GM23338 (cell line): ENCODE measurements at regions not wholly inside any gene's neighbourhood (a gene's known extent, or its start where the extent isn't known, plus 50 kb on each side); places are given as distances from the start of the nearest gene placed in this dataset.
"Not testable (repeated sequence)": the region's sequence is repeated elsewhere in the genome, so short reads cannot be mapped to it uniquely, and the experiment has no call there.

Experiments used
- ATAC-seq: fragments of 200-7000 bp; cut with Tn5 transposase; 3 replicates; pipeline ENCODE4 v1.9.1; 2020
- DNase-seq: peaks from one replicate; pipeline ENCODE4 v3.0.0-alpha.2; 2015; ENCODE audit warnings: low spot score
- H2AFZ ChIP-seq: fragments of 200-600 bp; sonication (generic); 2 replicates; pipeline ENCODE4 v1.8.0; 2016; ENCODE audit warnings: antibody characterized with exemption, mild to moderate bottlenecking, moderate library complexity
- H3F3A ChIP-seq: fragments of 200-600 bp; sonication (generic); replicated peaks from 2 replicates; pipeline ENCODE4 v1.8.0; 2017; ENCODE audit warnings: antibody characterized with exemption, mixed run types, low read depth
- H3K27ac ChIP-seq: fragments of 200-600 bp; sonication (generic); 2 replicates; pipeline ENCODE4 v1.6.1; 2016; ENCODE audit warnings: low read depth
- H3K27me3 ChIP-seq: fragments of 200-600 bp; sonication (generic); 2 replicates; pipeline ENCODE4 v1.8.0; 2016; ENCODE audit warnings: mild to moderate bottlenecking, mixed run types, moderate library complexity; ENCODE audit not compliant: insufficient read depth
- H3K36me3 ChIP-seq: fragments of 200-600 bp; sonication (generic); 2 replicates; pipeline ENCODE4 v1.8.0; 2016; ENCODE audit warnings: mild to moderate bottlenecking; ENCODE audit not compliant: insufficient read depth
- H3K4me1 ChIP-seq: fragments of 200-600 bp; sonication (generic); 2 replicates; pipeline ENCODE4 v1.8.0; 2016; ENCODE audit warnings: mild to moderate bottlenecking, moderate library complexity; ENCODE audit not compliant: insufficient read depth
- H3K4me2 ChIP-seq: fragments of 200-600 bp; sonication (generic); 2 replicates; pipeline ENCODE4 v1.7.1; 2017; ENCODE audit warnings: mixed run types
- H3K4me3 ChIP-seq: fragments of 200-600 bp; sonication (generic); 2 replicates; pipeline ENCODE4 v1.6.1; 2016; ENCODE audit warnings: mixed run types
- H3K79me2 ChIP-seq: fragments of 200-600 bp; sonication (generic); replicated peaks from 2 replicates; pipeline ENCODE4 v1.8.0; 2017; ENCODE audit warnings: mild to moderate bottlenecking; ENCODE audit not compliant: insufficient read depth
- H3K9me2 ChIP-seq: fragments of 200-600 bp; sonication (generic); 2 replicates; pipeline ENCODE4 v1.8.0; 2017; ENCODE audit not compliant: insufficient read depth
- H4K20me1 ChIP-seq: fragments of 200-600 bp; sonication (generic); replicated peaks from 2 replicates; pipeline ENCODE4 v1.8.0; 2017; ENCODE audit warnings: mild to moderate bottlenecking; ENCODE audit not compliant: insufficient read depth
- H3K27ac Mint-ChIP-seq: 2 replicates; pipeline ENCODE4 v1.8.0; 2020; ENCODE audit warnings: inconsistent platforms, mild to moderate bottlenecking, moderate library complexity, mixed read lengths
- H3K27me3 Mint-ChIP-seq: 3 replicates; pipeline ENCODE4 v1.8.0; 2022; ENCODE audit warnings: low read depth, mild to moderate bottlenecking, moderate library complexity, mixed read lengths, inconsistent platforms; ENCODE audit not compliant: insufficient read depth, poor library complexity
- H3K36me3 Mint-ChIP-seq: 3 replicates; pipeline ENCODE4 v1.8.0; 2021; ENCODE audit warnings: low read depth, mild to moderate bottlenecking, inconsistent platforms, moderate library complexity, mixed read lengths
- H3K4me1 Mint-ChIP-seq: 3 replicates; pipeline ENCODE4 v1.8.0; 2020; ENCODE audit warnings: mild to moderate bottlenecking, inconsistent platforms, mixed read lengths
- H3K4me3 Mint-ChIP-seq: 3 replicates; pipeline ENCODE4 v1.8.0; 2021; ENCODE audit warnings: moderate library complexity, mild to moderate bottlenecking, inconsistent platforms, mixed read lengths
- H3K9me3 Mint-ChIP-seq: 3 replicates; pipeline ENCODE4 v1.8.0; 2020; ENCODE audit warnings: moderate library complexity, mild to moderate bottlenecking, inconsistent platforms, mixed read lengths

DNA sequence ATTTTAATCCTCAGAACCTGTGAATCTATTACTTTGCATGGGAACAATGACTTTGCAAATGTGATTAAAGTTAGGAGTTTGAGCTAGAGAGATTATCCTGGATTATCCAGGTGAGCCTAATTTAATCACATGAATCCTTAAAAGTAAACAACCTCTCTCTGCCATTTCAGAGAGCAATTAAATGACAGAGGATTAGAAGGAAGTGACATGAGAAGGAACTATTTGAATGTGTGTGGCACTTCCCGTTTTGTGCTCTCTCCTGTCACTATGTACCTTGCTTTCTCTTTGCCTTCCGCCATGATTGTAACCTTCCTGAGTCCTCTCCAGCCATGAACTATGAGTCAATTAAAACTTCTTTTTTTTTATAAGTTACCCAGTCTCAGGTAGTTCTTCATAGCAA is 559.2 kb downstream of the PRIM2 start:
- not testable (repeated sequence) for H4K20me1 ChIP-seq, H3K27me3 Mint-ChIP-seq, H3K27me3 ChIP-seq, H3F3A ChIP-seq, H3K9me2 ChIP-seq, H3K36me3 ChIP-seq, ATAC-seq, DNase-seq, H3K36me3 Mint-ChIP-seq, H3K27ac Mint-ChIP-seq, H2AFZ ChIP-seq, H3K27ac ChIP-seq, H3K9me3 Mint-ChIP-seq, H3K4me1 ChIP-seq, H3K4me3 Mint-ChIP-seq, H3K4me2 ChIP-seq, H3K79me2 ChIP-seq, H3K4me3 ChIP-seq, H3K4me1 Mint-ChIP-seq

GRCh38 chr6:57877729-57878128 is 560.3 kb downstream of the PRIM2 start:
- not testable (repeated sequence) for H3F3A ChIP-seq, H3K4me2 ChIP-seq, H3K36me3 Mint-ChIP-seq, DNase-seq, H3K27ac ChIP-seq, H3K9me3 Mint-ChIP-seq, H3K79me2 ChIP-seq, H3K27me3 Mint-ChIP-seq, H3K4me3 ChIP-seq, H4K20me1 ChIP-seq, H3K4me1 Mint-ChIP-seq, H3K27ac Mint-ChIP-seq, ATAC-seq, H3K4me1 ChIP-seq, H3K27me3 ChIP-seq, H3K36me3 ChIP-seq, H3K9me2 ChIP-seq, H2AFZ ChIP-seq, H3K4me3 Mint-ChIP-seq

DNA sequence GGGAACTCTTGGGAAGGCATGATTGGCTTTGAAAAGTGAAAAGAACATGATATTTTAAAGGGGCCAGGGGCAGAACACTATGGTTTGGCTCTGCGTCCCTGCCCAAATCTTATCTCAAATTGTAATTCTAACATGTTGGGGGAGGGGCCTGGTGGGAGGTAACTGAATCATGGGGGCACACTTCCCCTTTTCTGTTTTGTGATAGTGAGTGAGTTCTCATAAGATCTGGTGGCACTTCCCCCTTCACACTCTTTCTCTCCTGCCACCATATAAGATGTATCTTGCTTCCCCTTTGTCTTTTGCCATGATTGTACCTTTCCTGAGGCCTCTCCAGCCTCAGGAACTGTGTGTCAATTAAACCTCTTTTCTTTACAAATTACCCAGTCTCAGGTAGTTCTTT is 561.4 kb downstream of the PRIM2 start:
- not testable (repeated sequence) for H3K79me2 ChIP-seq, H3K36me3 ChIP-seq, H3K4me1 Mint-ChIP-seq, H2AFZ ChIP-seq, H3K27ac Mint-ChIP-seq, H3K4me3 ChIP-seq, H3K27me3 Mint-ChIP-seq, H3K36me3 Mint-ChIP-seq, H3F3A ChIP-seq, H3K4me3 Mint-ChIP-seq, H4K20me1 ChIP-seq, H3K9me2 ChIP-seq, H3K27ac ChIP-seq, H3K4me1 ChIP-seq, H3K9me3 Mint-ChIP-seq, DNase-seq, H3K27me3 ChIP-seq, ATAC-seq, H3K4me2 ChIP-seq

- H3K36me3 ChIP-seq, H3K79me2 ChIP-seq, H3K27me3 Mint-ChIP-seq, H3K27ac Mint-ChIP-seq, H3K9me2 ChIP-seq, H3K4me3 ChIP-seq, H3F3A ChIP-seq, H3K36me3 Mint-ChIP-seq, H4K20me1 ChIP-seq, DNase-seq, H3K27me3 ChIP-seq, H3K4me3 Mint-ChIP-seq, ATAC-seq, H3K4me1 ChIP-seq, H3K4me1 Mint-ChIP-seq, H3K9me3 Mint-ChIP-seq, H2AFZ ChIP-seq, H3K4me2 ChIP-seq, H3K27ac ChIP-seq: not testable (repeated sequence)
Observed at GRCh38 chr6:57898850-57899249, 581.4 kb downstream of the PRIM2 start.

GRCh38 chr6:57900687-57901399 is 583.4 kb downstream of the PRIM2 start:
- not testable (repeated sequence) for DNase-seq, H3F3A ChIP-seq, H3K9me3 Mint-ChIP-seq, H3K4me1 ChIP-seq, H3K4me1 Mint-ChIP-seq, H3K9me2 ChIP-seq, H3K27me3 ChIP-seq, H2AFZ ChIP-seq, H3K27me3 Mint-ChIP-seq, H3K4me3 ChIP-seq, H3K27ac ChIP-seq, ATAC-seq, H3K36me3 ChIP-seq, H3K79me2 ChIP-seq, H4K20me1 ChIP-seq, H3K36me3 Mint-ChIP-seq, H3K27ac Mint-ChIP-seq, H3K4me2 ChIP-seq, H3K4me3 Mint-ChIP-seq

DNA sequence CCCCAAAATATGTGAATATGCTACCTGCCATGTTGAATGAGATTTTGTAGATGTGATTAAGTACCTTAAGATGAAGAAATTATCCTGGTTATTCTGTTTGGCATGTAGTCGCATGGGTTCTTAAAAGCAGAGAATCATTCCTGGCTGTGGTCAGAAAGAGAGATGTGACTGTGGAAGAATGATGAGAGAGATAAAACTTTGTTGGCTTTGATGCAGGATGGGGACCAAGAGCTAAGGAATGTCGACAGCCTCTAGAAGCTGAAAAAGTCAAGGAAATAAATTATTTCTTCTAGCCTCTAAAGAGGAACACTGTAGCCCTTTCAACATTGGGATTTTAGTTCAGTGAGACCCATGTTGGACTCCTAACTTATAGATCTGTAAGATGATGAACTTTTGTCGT is 584.0 kb downstream of the PRIM2 start:
- DNase-seq, H3F3A ChIP-seq, H3K4me1 Mint-ChIP-seq, H4K20me1 ChIP-seq, H3K9me3 Mint-ChIP-seq, H3K27ac Mint-ChIP-seq, H3K4me2 ChIP-seq, H3K4me3 Mint-ChIP-seq, H3K27me3 Mint-ChIP-seq, H3K27ac ChIP-seq, H3K4me1 ChIP-seq, H3K27me3 ChIP-seq, H3K36me3 ChIP-seq, H3K79me2 ChIP-seq, H2AFZ ChIP-seq, H3K9me2 ChIP-seq, H3K4me3 ChIP-seq, ATAC-seq, H3K36me3 Mint-ChIP-seq: not testable (repeated sequence)

GRCh38 chr6:57904356-57904755 is 586.9 kb downstream of the PRIM2 start:
- H3K27ac Mint-ChIP-seq, H3K27me3 Mint-ChIP-seq, H3K27ac ChIP-seq, H3K4me3 ChIP-seq, H3K4me3 Mint-ChIP-seq, H4K20me1 ChIP-seq, H3K27me3 ChIP-seq, DNase-seq, H3K9me2 ChIP-seq, H2AFZ ChIP-seq, H3K36me3 Mint-ChIP-seq, H3K9me3 Mint-ChIP-seq, H3K4me1 Mint-ChIP-seq, H3K36me3 ChIP-seq, H3F3A ChIP-seq, H3K79me2 ChIP-seq, H3K4me2 ChIP-seq, ATAC-seq, H3K4me1 ChIP-seq: not testable (repeated sequence)
